Inflammatory macrophage (primary cell): ENCODE measurements at regions not wholly inside any gene's neighbourhood (a gene's known extent, or its start where the extent isn't known, plus 50 kb on each side); places are given as distances from the start of the nearest gene placed in this dataset.
A peak's percentile ranks its signal among the peaks of the same experiment; 100 is the strongest.
"Not testable (repeated sequence)": the region's sequence is repeated elsewhere in the genome, so short reads cannot be mapped to it uniquely, and the experiment has no call there.

ENCODE experiments used
- DNase-seq, 2 donors: peaks; one replicate each; pipeline ENCODE4 v3.0.0-alpha.2; 2020 to 2022

DNA sequence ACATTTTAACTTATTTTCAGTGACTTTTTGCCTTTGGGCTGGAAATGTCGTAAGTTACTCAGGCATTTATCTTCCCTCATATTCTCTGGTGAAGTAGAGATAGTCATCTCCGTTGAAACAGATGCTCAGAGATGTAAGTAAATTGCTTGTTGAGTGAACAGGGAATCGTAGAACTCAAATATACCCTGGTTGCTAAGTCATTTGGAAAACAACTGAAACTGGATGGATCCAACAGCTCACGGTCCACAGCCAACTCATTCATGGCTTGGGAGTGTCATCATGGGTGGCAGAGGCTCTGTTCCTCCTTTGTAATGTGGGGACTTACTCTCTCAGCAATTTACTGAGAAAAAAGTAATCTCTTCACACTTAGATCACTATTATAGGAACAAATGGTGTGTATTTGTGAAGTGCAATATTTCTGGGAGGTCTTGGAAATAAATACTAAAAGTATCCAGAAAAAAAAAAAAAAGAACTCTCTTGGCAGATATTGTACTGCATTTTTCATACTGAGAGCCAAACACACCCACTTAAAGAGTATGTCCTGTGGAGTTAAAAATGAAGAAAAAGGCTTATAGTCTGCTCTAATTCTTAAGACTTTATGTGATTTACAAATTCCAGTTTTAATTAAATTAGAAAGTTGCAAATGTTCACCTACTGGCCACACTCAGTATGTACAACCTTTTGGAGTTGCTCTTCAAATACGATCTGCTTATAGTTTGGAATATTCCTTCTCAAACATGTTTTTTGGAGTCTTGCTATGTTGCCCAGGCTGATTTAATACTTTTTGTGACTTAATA is 107.4 kb downstream of the LEPR start:
- DNase-seq = no peak

DNA sequence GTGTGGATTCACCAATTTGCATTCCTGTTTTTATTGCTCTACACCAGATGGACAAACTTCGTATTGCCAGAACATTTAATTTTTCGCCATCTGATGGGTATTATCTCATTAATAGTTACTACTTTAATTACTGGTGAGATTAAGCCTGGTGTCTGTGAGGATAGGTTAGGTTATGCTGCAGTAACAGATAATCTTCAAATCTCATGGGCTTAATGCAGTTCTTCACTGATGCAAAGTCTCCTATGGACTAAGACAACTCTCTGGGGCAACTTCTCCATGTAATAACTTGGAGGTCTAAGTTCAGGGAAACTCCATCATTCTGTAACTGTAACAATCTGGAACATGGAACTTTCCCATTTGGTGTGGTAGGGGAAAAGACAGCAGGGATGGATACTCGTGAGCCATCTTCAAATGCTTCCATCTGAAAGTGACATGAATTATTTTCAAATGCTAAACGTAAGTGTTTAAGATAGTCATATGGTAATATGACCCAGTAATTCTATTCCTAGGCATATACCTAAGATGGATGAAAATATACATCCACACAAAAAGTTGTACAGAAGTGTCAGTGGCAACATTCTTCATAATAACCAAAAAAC is 111.6 kb downstream of the LEPR start:
- no peak for DNase-seq

DNA sequence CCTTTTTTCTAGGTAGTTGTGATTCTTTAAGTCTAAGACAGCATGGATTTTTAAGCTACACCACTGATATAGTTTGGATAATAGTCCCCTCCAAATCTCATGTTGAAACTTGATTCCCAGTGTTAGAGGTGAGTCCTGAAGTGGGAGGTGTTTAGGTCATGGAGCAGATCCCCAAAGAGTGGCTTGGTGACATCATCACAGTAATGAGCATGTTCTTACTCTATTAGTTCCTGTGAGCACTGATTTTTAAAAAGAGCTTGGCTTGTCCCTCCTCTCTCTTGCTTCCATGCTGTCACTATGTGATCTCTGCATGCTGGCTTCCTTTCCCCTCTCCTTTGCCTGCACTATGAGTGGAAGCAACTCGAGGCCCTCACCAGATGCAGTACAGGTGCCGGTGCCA is 115.5 kb downstream of the LEPR start:
- no peak for DNase-seq

DNA sequence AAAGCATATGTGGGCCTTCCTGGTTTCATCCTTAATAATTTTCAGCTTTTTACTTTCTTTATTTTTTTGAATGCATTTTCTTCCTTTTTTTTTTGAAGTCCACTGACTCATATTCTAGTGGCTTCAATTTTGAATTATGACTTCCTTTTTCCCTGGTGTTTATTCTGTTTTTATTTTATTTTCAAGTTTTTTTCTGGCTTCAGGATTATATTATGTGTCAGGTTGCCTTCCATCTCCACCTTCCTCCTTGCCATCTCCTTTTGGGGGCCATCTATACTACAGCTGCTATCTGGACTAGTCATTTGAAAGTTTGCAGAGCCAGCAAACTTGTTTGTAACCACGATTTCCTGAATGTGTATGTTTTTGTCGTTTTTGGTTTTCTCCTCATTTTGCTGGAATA is 117.6 kb downstream of the LEPR start:
- peak in 1 of 2 donors; percentile 28 for DNase-seq

DNA sequence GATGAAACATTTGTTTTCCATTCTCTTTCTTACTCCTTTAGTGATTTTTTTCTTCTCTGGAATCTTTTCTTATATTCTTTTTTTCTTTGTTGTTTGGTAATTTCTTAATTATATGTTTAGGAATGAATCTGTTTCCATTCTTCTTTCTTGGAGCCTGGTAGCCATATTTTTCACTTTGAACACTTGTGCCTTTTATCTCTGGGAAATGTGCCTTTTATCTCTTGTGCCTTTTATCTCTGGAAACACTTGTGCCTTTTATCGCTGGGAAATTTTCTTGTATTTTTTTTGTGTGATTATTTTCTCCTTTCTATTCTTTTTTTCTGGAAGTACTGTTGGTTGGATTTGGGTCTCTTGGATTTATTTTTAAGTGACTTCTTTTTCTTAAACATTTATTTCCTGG is 118.2 kb downstream of the LEPR start:
- no peak for DNase-seq

DNA sequence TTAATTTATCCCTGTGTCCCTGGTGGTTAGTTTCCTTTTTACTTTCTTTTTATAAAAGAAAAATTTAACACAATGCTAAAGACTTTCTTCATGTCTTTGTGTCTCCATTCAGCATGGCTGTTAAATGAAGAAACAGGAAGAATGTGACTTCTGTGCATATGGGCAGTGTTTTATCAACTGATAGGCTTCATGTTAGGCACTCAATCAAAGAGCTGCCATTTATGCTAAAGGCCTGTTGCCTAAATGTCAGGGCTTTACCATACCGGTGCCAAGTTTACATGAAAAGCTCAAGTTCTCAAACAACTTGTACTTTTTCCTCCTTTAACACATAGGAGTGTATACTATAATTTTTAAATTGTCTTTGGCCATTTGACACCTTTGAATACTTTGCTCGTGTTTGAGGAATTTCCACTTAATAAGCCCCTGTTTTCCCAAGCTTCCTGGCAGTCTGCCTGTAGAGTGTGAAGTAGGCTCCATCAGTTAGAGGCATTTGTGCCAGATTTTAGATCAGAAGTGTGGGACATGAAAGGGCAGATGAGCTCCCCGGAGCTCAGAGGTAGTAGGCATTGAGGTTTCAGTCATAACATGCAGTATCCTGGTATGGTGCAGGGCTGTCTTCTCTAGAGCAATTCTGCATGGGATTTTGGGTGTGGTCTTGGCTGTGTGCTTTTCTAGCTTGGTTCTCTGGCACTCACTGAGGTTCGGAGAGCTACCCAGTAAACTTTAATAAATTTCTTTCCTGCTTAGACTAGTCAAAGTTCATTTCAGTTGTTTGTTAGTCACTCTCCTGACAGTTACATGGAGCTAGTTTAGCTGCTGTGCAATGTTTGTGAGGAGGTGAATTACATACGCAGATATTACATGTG is 119.0 kb downstream of the LEPR start:
- no peak for DNase-seq

DNA sequence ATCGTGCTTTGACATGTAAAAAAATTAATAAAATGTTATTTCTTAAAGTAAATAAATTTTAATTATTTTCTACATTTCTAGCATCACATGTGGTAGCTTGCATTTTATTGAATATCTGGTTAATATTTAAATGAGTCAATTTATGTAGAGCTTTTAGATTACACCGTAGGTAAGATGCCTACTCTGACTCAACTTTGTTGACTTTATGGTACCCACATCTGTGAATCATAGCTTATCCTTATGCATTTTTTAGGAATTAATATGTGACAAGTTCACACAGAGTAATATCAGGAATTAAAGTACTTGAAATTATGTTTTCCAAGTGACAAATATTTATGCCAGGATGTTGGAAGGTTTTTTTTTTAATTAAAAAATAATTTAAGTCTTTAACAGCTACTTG is 120.7 kb downstream of the LEPR start:
- DNase-seq = no peak

DNA sequence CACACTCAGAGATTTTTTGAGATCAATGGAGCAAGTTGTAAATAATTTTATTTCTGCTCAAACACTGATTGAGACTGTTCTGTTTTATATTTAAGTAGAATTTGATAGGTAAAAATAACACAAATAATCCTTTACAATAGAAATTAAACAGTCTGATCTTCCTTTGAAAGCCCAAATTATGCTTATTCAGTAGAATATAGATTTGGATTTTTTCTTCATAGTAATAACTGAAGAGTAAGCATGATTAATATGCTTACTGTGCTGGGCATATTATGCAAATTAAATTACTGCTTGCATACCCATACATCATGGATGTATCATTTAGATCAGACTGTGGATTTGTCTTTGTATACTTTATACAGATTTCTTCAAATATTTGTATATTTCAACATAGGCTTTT is 121.4 kb downstream of the LEPR start:
- no peak for DNase-seq

DNA sequence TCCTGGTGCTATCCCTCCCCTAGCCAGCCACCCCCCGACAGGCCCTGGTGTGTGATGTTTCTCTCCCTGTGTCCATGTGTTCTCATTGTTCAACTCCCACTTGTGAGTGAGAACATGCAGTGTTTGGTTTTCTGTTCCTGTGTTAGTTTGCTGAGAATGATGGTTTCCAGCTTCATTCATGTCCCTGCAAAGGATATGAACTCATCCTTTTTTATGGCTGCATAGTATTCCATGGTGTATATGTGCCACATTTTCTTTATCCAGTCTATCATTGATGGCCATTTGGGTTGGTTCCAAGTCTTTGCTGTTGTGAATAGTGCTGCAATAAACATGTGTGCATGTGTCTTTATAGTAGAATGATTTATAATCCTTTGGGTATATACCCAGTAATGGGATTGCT is 122.1 kb downstream of the LEPR start:
- DNase-seq = not testable (repeated sequence)

DNA sequence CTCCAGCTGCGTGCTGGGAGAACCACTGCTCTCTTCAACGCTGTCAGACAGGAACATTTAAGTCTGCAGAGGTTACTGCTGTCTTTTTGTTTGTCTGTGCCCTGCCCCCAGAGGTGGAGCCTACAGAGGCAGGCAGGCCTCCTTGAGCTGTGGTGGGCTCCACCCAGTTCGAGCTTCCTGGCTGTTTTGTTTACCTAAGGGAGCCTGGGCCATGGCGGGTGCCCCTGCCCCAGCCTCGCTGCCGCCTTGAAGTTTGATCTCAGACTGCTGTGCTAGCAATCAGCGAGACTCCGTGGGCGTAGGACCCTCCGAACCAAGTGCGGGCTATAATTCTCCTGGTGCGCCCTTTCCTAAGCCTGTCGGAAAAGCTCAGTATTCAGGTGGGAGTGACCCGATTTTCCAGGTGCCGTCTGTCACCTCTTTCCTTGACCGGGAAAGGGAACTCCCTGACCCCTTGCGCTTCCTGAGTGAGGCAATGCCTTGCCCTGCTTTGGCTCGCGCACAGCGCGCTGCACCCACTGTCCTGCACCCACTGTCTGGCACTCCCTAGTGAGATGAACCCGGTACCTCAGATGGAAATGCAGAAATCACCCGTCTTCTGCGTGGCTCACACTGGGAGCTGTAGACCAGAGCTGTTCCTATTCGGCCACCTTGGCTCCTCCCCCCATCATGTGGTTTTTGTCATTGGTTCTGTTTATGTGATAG is 130.0 kb downstream of the LEPR start:
- not testable (repeated sequence) for DNase-seq

DNA sequence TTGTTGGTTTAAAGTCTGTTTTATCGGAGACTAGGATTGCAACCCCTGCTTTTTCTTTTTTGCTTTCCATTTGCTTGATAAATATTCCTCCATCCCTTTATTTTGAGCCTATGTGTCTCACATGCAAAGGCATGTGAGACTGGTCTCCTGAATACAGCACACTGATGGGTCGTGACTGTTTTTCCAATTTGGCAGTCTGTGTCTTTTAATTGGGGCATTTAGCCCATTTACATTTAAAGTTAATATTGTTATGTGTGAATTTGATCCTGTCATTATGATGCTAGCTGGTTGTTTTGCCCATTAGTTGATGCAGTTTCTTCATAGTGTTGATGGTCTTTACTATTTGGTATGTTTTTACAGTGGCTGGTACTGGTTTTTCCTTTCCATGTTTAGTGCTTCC is 132.0 kb downstream of the LEPR start:
- DNase-seq = not testable (repeated sequence)

DNA sequence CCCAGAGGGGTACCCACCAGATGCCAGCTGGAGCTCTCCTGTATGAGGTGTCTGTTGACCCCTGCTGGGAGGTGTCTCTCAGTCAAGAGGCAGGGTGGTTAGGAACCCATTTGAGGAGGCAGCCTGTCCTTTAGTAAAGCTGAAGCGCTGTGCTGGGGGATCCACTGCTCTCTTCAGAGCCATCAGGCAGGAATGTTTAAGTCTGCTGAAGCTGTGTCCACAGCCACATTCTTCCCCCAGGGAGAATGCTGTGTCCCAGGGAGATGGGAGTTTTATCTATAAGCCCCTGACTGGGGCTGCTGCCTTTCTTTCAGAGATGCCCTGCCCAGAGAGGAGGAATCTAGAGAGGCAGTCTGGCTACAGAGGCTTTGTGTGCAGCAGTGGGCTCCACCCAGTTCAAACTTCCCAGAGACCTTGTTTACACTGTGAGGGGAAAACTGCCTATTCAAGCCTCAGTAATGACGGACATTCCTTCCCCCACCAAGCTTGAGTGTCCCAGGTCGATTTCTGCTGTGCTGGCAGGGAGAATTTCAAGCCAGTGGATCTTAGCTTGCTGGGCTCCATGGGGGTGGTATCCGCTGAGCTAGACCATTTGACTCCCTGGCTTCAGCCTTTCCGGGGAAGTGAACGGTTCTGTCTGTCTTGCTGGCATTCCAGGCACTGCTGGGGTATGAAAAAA is 133.8 kb downstream of the LEPR start:
- not testable (repeated sequence) for DNase-seq

DNA sequence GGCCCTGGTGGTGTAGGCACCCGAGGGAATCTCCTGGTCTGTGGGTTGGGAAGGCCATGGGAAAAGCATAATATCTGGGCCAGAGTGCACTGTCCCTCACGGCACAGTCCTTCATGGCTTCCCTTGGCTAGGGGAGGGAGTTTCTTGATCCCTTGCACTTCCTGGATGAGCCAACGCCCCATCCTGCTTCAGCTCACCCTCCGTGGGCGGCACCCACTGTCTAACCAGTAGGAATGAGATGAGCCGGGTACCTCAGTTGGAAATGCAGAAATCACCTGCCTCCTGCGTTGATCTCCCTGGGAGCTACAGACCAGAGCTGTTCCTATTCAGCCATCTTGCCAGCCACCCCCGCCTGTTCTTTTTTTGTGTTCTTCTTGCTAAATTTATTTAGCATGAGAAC is 134.4 kb downstream of the LEPR start:
- no peak for DNase-seq

DNA sequence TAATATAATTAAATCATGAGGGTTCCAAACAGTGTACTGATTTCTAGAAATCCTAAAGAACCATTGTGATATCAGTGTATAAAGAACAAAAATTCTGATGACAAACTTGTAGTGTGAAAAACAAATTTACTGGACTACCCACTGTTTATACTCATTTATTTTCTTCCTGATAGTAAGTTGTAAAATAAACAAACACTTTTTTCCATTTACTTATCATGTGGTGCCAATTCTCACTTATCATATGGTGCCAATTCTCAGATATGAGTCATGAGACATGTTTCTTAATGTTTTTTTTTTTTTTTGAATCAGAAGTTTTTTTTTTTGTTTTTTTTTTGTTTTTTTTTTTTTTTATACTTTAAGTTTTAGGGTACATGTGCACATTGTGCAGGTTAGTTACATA is 137.7 kb downstream of the LEPR start:
- DNase-seq = no peak

DNA sequence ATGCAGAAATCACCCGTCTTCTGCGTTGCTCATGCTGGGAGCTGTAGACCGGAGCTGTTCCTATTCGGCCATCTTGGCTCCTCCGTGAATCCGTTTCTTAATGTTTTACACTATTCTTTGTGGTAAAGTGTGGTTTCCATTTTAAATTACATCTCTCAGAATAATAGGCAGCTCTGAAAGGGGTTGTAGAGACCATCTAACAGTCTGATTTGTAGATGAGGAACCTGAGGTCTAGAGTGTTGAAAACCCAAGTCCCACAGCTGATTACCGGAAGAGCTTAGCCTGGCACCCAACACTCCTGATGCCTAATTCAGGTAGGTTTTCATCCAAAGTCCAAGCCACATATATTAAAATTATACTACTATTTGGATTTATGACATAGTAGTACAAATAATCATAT is 144.0 kb downstream of the LEPR start:
- DNase-seq = no peak

DNA sequence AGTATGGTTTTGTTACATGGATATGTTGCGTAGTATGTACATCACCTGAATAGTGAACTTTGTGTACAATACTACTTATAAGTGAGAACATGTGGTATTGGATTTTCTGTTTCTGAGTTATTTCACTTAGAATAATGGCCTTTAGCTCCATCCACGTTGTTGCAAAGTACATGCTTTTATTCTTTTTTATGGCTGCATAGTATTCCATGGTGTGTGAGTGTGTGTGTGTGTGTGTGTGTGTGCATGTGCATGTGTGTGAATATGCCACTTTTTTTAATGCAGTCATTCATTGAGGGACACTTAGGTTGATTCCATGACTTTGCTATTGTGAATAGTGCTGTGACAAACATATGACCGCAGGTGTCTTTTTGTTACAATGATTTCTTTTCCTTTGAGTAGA is 147.8 kb downstream of the LEPR start:
- DNase-seq = no peak

DNA sequence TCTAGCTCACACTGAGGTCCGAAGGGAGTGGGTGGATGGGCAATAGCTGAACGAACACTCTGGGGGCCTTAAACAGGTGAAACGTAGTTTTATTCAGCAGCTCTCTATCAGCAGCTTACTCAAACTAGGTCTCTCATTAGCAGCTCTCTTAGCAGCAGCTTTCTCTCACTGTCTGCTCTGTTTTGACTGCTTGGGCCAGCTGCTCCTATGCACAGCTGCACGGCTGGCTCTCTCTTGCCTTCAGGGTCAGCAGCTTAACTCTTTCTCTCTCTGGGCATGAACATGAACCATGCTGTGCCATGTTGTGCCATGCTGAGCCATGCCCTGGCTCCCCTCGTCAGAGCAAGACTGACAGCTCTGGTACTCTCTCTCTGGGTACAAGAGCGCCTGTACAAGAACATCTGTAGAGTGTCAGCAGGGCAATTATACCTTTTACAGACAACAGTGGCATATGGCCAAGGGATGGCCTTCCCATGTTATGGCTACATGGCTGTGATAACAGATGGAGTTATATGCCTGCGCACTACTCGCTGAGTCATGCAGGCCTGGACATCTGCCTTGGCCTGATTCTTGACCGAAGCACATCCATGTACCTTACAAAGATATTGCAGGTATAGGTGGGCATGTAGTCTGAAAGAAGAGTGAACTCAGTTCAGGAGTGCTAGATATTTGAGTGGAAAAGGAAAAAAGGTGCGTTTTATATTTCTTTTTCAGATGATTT is 152.4 kb downstream of the LEPR start:
- DNase-seq = no peak

DNA sequence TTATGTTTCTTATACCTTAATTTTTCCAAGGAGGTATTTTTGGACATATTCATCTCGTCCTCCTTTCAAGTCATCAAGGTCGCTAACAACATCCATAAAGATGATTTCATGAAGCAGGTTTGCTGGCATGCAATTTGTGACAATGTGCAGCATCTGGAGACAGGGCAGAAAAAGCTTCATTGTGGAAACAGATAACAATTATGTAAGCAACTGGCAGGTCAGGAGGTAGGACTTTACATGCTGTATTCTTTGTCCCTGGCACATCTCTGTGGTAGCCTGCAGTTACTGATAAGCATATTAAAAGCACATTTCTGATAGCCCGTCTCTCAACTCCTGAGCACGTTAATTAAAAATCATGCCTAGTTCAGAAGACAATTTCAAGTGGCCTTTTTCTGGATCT is 156.8 kb downstream of the LEPR start:
- no peak for DNase-seq

DNA sequence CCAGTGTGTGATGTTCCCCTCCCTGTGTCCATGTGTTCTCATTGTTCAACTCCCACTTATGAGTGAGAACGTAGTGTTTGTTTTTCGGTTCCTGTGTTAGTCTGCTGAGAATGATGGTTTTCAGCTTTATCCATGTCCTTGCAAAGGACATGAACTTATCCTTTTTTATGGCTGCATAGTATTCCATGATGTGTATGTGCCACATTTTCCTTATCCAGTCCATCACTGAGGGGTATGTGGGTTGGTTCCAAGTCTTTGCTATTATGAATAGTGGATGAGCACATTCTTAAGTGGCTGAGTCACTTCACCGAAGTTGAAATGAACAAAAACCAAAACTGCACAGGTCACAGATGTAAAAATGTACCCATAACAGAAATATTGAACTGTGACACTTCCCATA is 157.5 kb downstream of the LEPR start:
- not testable (repeated sequence) for DNase-seq

DNA sequence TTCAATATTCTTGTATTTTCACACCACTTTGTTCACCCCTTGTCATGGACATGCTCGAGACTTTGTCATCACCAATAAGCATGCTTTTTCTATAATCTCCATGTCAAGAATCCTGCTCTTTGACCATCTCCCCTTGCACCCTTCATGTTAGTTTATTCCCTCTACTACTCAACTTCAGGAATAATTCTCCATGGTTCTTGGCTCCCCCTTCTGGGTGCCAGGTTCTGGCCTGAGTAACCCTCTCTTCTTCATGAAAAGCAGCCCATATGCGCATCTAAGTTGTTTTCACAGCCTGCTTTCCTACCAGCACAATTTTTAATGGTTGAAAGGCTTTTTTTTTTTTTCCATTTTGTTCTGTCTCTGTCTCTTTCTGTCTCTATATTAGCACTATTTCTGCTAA is 160.7 kb downstream of the LEPR start:
- no peak for DNase-seq

DNA sequence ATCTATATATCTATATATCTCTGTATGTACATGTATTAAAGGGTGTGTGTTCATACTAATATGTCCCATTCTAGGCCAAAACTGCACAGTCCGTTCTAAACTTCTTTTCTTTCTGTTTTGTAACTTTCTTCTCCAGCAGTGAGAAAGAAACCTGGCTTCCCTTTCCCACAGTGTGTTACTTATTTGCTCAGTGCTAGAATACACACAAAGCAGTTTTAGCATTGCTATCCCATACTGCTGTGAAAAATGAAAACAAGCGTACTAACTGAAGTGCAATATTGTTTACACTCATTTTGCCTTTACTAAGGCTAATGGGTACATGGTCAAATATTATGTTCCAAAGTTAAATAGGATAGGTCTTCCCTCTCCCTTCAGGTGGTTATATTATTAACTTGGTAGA is 163.9 kb downstream of the LEPR start:
- DNase-seq = no peak

DNA sequence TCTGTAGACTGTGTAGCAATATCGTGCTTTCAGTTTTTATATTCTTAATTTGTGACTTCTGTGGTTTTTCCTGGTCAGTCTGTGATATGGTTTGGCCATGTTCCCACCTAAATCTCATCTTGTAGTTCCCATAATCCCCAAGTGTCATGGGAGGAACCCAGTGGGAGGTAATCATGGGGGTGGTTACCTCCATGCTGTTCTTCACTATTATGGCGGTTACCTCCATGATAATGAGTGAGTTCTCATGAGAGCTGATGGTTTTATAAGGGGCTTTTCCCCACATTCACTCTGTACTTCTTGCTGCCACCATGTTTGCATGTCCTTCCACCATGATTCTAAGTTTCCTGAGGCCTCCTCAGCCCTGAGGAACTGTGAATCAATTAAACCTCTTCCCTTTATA is 169.8 kb downstream of the LEPR start:
- no peak for DNase-seq
